Effector memory CD8-positive, alpha-beta T cell (primary cell): ENCODE measurements at regions not wholly inside any gene's neighbourhood (a gene's known extent, or its start where the extent isn't known, plus 50 kb on each side); places are given as distances from the start of the nearest gene placed in this dataset.

Experiments
- ATAC-seq: fragments of 150-1000 bp; cut with Tn5 transposase; replicated peaks from 2 replicates; pipeline ENCODE4 v1.10.0; 2021; ENCODE audit warnings: mild to moderate bottlenecking, moderate library complexity
- DNase-seq, 3 experiments: peaks; one replicate each; pipeline ENCODE4 v3.0.0; 2021
- H3K27ac Mint-ChIP-seq, 2 donors: one replicate each; pipeline ENCODE4 v1.8.0; 2022; ENCODE audit warnings: mild to moderate bottlenecking in 2 of 2, mixed read lengths in 2 of 2, moderate library complexity in 2 of 2
- H3K27me3 Mint-ChIP-seq, 2 donors: one replicate each; pipeline ENCODE4 v1.8.0; 2022; ENCODE audit warnings: mixed read lengths in 2 of 2
- H3K36me3 Mint-ChIP-seq: one replicate; pipeline ENCODE4 v1.8.0; 2022; ENCODE audit warnings: mild to moderate bottlenecking, moderate library complexity, mixed read lengths; ENCODE audit not compliant: insufficient read depth
- H3K4me1 Mint-ChIP-seq, 2 donors: one replicate each; pipeline ENCODE4 v1.8.0; 2022; ENCODE audit warnings: low read depth in 2 of 2, mixed read lengths in 2 of 2
- H3K4me3 Mint-ChIP-seq, 2 donors: one replicate each; pipeline ENCODE4 v1.8.0; 2022; ENCODE audit warnings: mild to moderate bottlenecking in 2 of 2, mixed read lengths in 2 of 2, moderate library complexity in 2 of 2
- H3K9me3 Mint-ChIP-seq, 2 donors: one replicate each; pipeline ENCODE4 v1.8.0; 2022; ENCODE audit warnings: mixed read lengths in 2 of 2

GRCh38 chr2:45089554-45090261, 80.5 kb upstream of the SIX2 start:
- ATAC-seq (no peak), DNase-seq (no peak)
- Mint-ChIP-seq H3K9me3 (peaks cover 0 to 4% of the 10 kb centered on the region in 2 donors), H3K4me1 (no peaks in the 10 kb centered on the region), H3K36me3 (no peaks in the 10 kb centered on the region), H3K4me3 (no peak overlapping the region), H3K27me3 (peaks cover 28 to 43% of the 10 kb centered on the region in 2 donors), H3K27ac (no peak overlapping the region)

- Mint-ChIP-seq H3K9me3 (peaks cover 0 to 2% of the 10 kb centered on the region in 2 donors), H3K27ac (no peak overlapping the region), H3K4me1 (no peaks in the 10 kb centered on the region), H3K36me3 (no peaks in the 10 kb centered on the region), H3K27me3 (peaks cover under 1 to 36% of the 10 kb centered on the region in 2 donors), H3K4me3 (no peak overlapping the region)
- DNase-seq (no peak), ATAC-seq (no peak)
Observed at GRCh38 chr2:45085487-45085886, 76.2 kb upstream of the SIX2 start.

- Mint-ChIP-seq H3K27ac (no peak overlapping the region), H3K9me3 (peaks cover 0 to 1% of the 10 kb centered on the region in 2 donors), H3K4me3 (no peak overlapping the region), H3K36me3 (no peaks in the 10 kb centered on the region), H3K27me3 (peaks cover 0 to 32% of the 10 kb centered on the region in 2 donors), H3K4me1 (no peaks in the 10 kb centered on the region)
- ATAC-seq (no peak), DNase-seq (no peak)
Observed at GRCh38 chr2:45084361-45085020, 75.2 kb upstream of the SIX2 start.

- no peak for ATAC-seq
- H3K36me3 Mint-ChIP-seq, result no peaks in the 10 kb centered on the region
Observed at GRCh38 chr2:45083175-45083574, 73.9 kb upstream of the SIX2 start.

GRCh38 chr2:45074713-45075112, 65.5 kb upstream of the SIX2 start:
- no peak for ATAC-seq
- Mint-ChIP-seq H3K4me1 (no peaks in the 10 kb centered on the region), H3K36me3 (no peaks in the 10 kb centered on the region), H3K9me3 (no peaks in the 10 kb centered on the region), H3K27me3 (peaks cover 26 to 60% of the 10 kb centered on the region in 2 donors), H3K4me3 (no peak overlapping the region), H3K27ac (no peak overlapping the region)
- DNase-seq, result no peak

More at GRCh38 chr2:45083175-45083574, 73.9 kb upstream of the SIX2 start:
- H3K4me3 Mint-ChIP-seq, result no peak overlapping the region
- H3K27me3 Mint-ChIP-seq, result peaks cover 0 to 32% of the 10 kb centered on the region in 2 donors
- H3K9me3 Mint-ChIP-seq, result peaks cover 0 to 1% of the 10 kb centered on the region in 2 donors
- H3K27ac Mint-ChIP-seq, result no peak overlapping the region
- H3K4me1 Mint-ChIP-seq, result no peaks in the 10 kb centered on the region
- no peak for DNase-seq

GRCh38 chr2:45072862-45073237, 63.6 kb upstream of the SIX2 start:
- H3K4me3 Mint-ChIP-seq, result no peak overlapping the region
- no peaks in the 10 kb centered on the region for H3K4me1 Mint-ChIP-seq
- ATAC-seq (no peak), DNase-seq (no peak)
- H3K27ac Mint-ChIP-seq, result no peak overlapping the region
- H3K9me3 Mint-ChIP-seq, result no peaks in the 10 kb centered on the region
- no peaks in the 10 kb centered on the region for H3K36me3 Mint-ChIP-seq
- H3K27me3 Mint-ChIP-seq, result peaks cover 39 to 79% of the 10 kb centered on the region in 2 donors

- H3K4me1 Mint-ChIP-seq, result no peaks in the 10 kb centered on the region
- ATAC-seq (no peak), DNase-seq (no peak)
- no peaks in the 10 kb centered on the region for H3K36me3 Mint-ChIP-seq
- H3K27ac Mint-ChIP-seq, result no peak overlapping the region
- H3K27me3 Mint-ChIP-seq, result peaks cover 39 to 85% of the 10 kb centered on the region in 2 donors
- no peaks in the 10 kb centered on the region for H3K9me3 Mint-ChIP-seq
- no peak overlapping the region for H3K4me3 Mint-ChIP-seq
Observed at GRCh38 chr2:45072064-45072861, 63.0 kb upstream of the SIX2 start.

GRCh38 chr2:45070113-45070652, 60.9 kb upstream of the SIX2 start:
- no peaks in the 10 kb centered on the region for H3K9me3 Mint-ChIP-seq
- peaks cover 39 to 99% of the 10 kb centered on the region in 2 donors for H3K27me3 Mint-ChIP-seq
- H3K4me3 Mint-ChIP-seq, result no peak overlapping the region
- H3K4me1 Mint-ChIP-seq, result no peaks in the 10 kb centered on the region
- DNase-seq, result no peak
- ATAC-seq, result no peak
- no peaks in the 10 kb centered on the region for H3K36me3 Mint-ChIP-seq
- no peak overlapping the region for H3K27ac Mint-ChIP-seq

GRCh38 chr2:45069684-45070083, 60.4 kb upstream of the SIX2 start:
- no peaks in the 10 kb centered on the region for H3K36me3 Mint-ChIP-seq
- H3K27me3 Mint-ChIP-seq, result peaks cover 39 to 94% of the 10 kb centered on the region in 2 donors
- H3K9me3 Mint-ChIP-seq, result no peaks in the 10 kb centered on the region
- ATAC-seq (no peak), DNase-seq (no peak)
- H3K4me3 Mint-ChIP-seq, result no peak overlapping the region
- H3K27ac Mint-ChIP-seq, result no peak overlapping the region
- no peaks in the 10 kb centered on the region for H3K4me1 Mint-ChIP-seq

- no peaks in the 10 kb centered on the region for H3K4me1 Mint-ChIP-seq
- no peak overlapping the region for H3K4me3 Mint-ChIP-seq
- ATAC-seq, result no peak
- H3K27me3 Mint-ChIP-seq, result peaks cover 39 to 84% of the 10 kb centered on the region in 2 donors
- no peaks in the 10 kb centered on the region for H3K9me3 Mint-ChIP-seq
- no peak for DNase-seq
- no peaks in the 10 kb centered on the region for H3K36me3 Mint-ChIP-seq
- H3K27ac Mint-ChIP-seq, result no peak overlapping the region
Observed at GRCh38 chr2:45068571-45069140, 59.4 kb upstream of the SIX2 start.

- Mint-ChIP-seq H3K27me3 (peaks cover 32 to 78% of the 10 kb centered on the region in 2 donors), H3K4me1 (no peaks in the 10 kb centered on the region), H3K27ac (no peak overlapping the region), H3K36me3 (no peaks in the 10 kb centered on the region), H3K9me3 (no peaks in the 10 kb centered on the region), H3K4me3 (no peak overlapping the region)
- ATAC-seq (no peak), DNase-seq (no peak)
Observed at GRCh38 chr2:45067859-45068570, 58.8 kb upstream of the SIX2 start.
